ENCODE measurements at regions not wholly inside any gene's neighbourhood (a gene's known extent, or its start where the extent isn't known, plus 50 kb on each side); places are given as distances from the start of the nearest gene placed in this dataset.
A peak's percentile ranks its signal among the peaks of the same experiment; 100 is the strongest.

GRCh38 chr3:150062492-150062891 lies 91.8 kb upstream of the PFN2 start:
- peak overlapping the region; percentile 63 for H3K27ac Mint-ChIP-seq (ENCODE audit: unreplicated experiment)
- H3K9me3 Mint-ChIP-seq, result no peaks in the 10 kb centered on the region
- no peak for DNase-seq (ENCODE audit: low read depth, low spot score)
- peaks cover 20% of the 10 kb centered on the region for H3K4me1 Mint-ChIP-seq
- no peaks in the 10 kb centered on the region for H3K27me3 Mint-ChIP-seq (ENCODE audit: low read depth)
- no peak overlapping the region for H3K4me3 Mint-ChIP-seq
- H3K36me3 Mint-ChIP-seq (ENCODE audit: low read depth), result no peaks in the 10 kb centered on the region
- TF ChIP-seq CTCF (conservative IDR thresholded peaks at IDR 0.05), result no peak

- H3K27me3 Mint-ChIP-seq (ENCODE audit: low read depth), result no peaks in the 10 kb centered on the region
- no peak for DNase-seq (ENCODE audit: low read depth, low spot score)
- H3K4me1 Mint-ChIP-seq, result peaks cover 20% of the 10 kb centered on the region
- H3K36me3 Mint-ChIP-seq (ENCODE audit: low read depth), result no peaks in the 10 kb centered on the region
- no peak for TF ChIP-seq CTCF (conservative IDR thresholded peaks at IDR 0.05)
- no peak overlapping the region for H3K4me3 Mint-ChIP-seq
- H3K9me3 Mint-ChIP-seq, result no peaks in the 10 kb centered on the region
- no peak overlapping the region for H3K27ac Mint-ChIP-seq (ENCODE audit: unreplicated experiment)
These were observed 90.8 kb upstream of the PFN2 start for GRCh38 chr3:150061288-150062024.

GRCh38 chr3:150059729-150060128 lies 89.0 kb upstream of the PFN2 start:
- Mint-ChIP-seq H3K27me3 (ENCODE audit: low read depth) (no peaks in the 10 kb centered on the region), H3K4me1 (peaks cover 20% of the 10 kb centered on the region), H3K36me3 (ENCODE audit: low read depth) (no peaks in the 10 kb centered on the region), H3K9me3 (no peaks in the 10 kb centered on the region), H3K4me3 (no peak overlapping the region), H3K27ac (ENCODE audit: unreplicated experiment) (no peak overlapping the region)
- no peak for DNase-seq (ENCODE audit: low read depth, low spot score)
- TF ChIP-seq CTCF (conservative IDR thresholded peaks at IDR 0.05), result no peak

GRCh38 chr3:150059241-150059640 lies 88.5 kb upstream of the PFN2 start:
- no peak for DNase-seq (ENCODE audit: low read depth, low spot score)
- H3K4me3 Mint-ChIP-seq, result no peak overlapping the region
- no peaks in the 10 kb centered on the region for H3K36me3 Mint-ChIP-seq (ENCODE audit: low read depth)
- no peak for TF ChIP-seq CTCF (conservative IDR thresholded peaks at IDR 0.05)
- no peaks in the 10 kb centered on the region for H3K27me3 Mint-ChIP-seq (ENCODE audit: low read depth)
- no peaks in the 10 kb centered on the region for H3K9me3 Mint-ChIP-seq
- H3K4me1 Mint-ChIP-seq, result peaks cover 20% of the 10 kb centered on the region
- H3K27ac Mint-ChIP-seq (ENCODE audit: unreplicated experiment), result no peak overlapping the region

- H3K9me3 Mint-ChIP-seq, result no peaks in the 10 kb centered on the region
- no peaks in the 10 kb centered on the region for H3K27me3 Mint-ChIP-seq (ENCODE audit: low read depth)
- no peak overlapping the region for H3K4me3 Mint-ChIP-seq
- peaks cover 9% of the 10 kb centered on the region for H3K4me1 Mint-ChIP-seq
- no peaks in the 10 kb centered on the region for H3K36me3 Mint-ChIP-seq (ENCODE audit: low read depth)
- H3K27ac Mint-ChIP-seq (ENCODE audit: unreplicated experiment), result no peak overlapping the region
- no peak for DNase-seq (ENCODE audit: low read depth, low spot score)
- no peak for TF ChIP-seq CTCF (conservative IDR thresholded peaks at IDR 0.05)
These were observed 86.5 kb upstream of the PFN2 start for GRCh38 chr3:150057227-150057626.

All from neural crest cell (in vitro differentiated cells).